HepG2 (cell line): ENCODE measurements at regions not wholly inside any gene's neighbourhood (a gene's known extent, or its start where the extent isn't known, plus 50 kb on each side); places are given as distances from the start of the nearest gene placed in this dataset.

Experiments
- ATAC-seq: fragments of 200-7000 bp; cut with Tn5 transposase; 3 replicates; pipeline ENCODE4 v1.9.1; 2020; ENCODE audit warnings: mild to moderate bottlenecking, moderate library complexity
- BruUV-seq: library from RNA; stranded (reverse); fragments of 400-500 nt; replicated peaks from 2 replicates; lab custom pipeline; 2021; lab: Mats Ljungman, UMichigan
- CTCF ChIA-PET: fragments of 300-600 bp; formaldehyde crosslinking; extraction: SDS; loops from one replicate; lab custom pipeline; 2021; ENCODE audit warnings: low total read pairs, inconsistent platforms, low intra/inter-chr PET ratio; lab: Yijun Ruan, JAX
- POLR2A ChIA-PET: fragments of 350-600 bp; sonication (Branson Sonifier 250); formaldehyde crosslinking; loops from one replicate; lab custom pipeline; 2020; ENCODE audit warnings: antibody characterized with exemption, inconsistent platforms; lab: Yijun Ruan, JAX
- DNase-seq: peaks from one replicate; pipeline ENCODE4 v3.0.0-alpha.2; 2015; ENCODE audit warnings: low spot score
- FAIRE-seq: peaks from 3 replicates; lab custom pipeline; 2011; peaks lifted over from hg19 to GRCh38; lab: Jason Lieb, UNC
- H2AFZ ChIP-seq: one replicate; pipeline ENCODE4 v1.6.1; 2011; ENCODE audit warnings: low read length, inconsistent platforms
- H3K27ac ChIP-seq: fragments of 300-600 bp; 3 replicates; pipeline ENCODE4 v1.8.0; 2011; ENCODE audit warnings: mixed run types, mild to moderate bottlenecking, mixed read lengths, low read length, inconsistent platforms; ENCODE audit not compliant: insufficient read depth; ENCODE audit errors: extremely low read length
- H3K27me3 ChIP-seq, 2 experiments: fragments of 200-600 bp in 1 of 2; 2 replicates in 1 of 2; 3 replicates in 1 of 2; pipeline versions ENCODE4 v1.6.0 to v1.8.0; 2011; ENCODE audit warnings: low read length in 2 of 2, mild to moderate bottlenecking in 2 of 2, moderate library complexity in 2 of 2, inconsistent platforms in 1 of 2; ENCODE audit not compliant: insufficient read depth in 2 of 2, control insufficient read depth in 1 of 2
- H3K36me3 ChIP-seq, 2 experiments: fragments of 200-600 bp in 1 of 2; replicated peaks in 1 of 2; 2 replicates in 1 of 2; 3 replicates in 1 of 2; pipeline versions ENCODE4 v1.5.1 to v1.8.0; 2011; ENCODE audit warnings: low read length in 2 of 2, inconsistent platforms in 1 of 2; ENCODE audit not compliant: insufficient read depth in 2 of 2, control insufficient read depth in 1 of 2
- H3K4me1 ChIP-seq: 2 replicates; pipeline ENCODE4 v1.5.1; 2012; ENCODE audit warnings: low read length, inconsistent platforms; ENCODE audit not compliant: insufficient read depth
- H3K4me2 ChIP-seq: 2 replicates; pipeline ENCODE4 v1.6.0; 2011; ENCODE audit warnings: low read depth, low read length, inconsistent platforms
- H3K4me3 ChIP-seq, 3 experiments: fragments of 200-600 bp in 1 of 3; sonication (generic), shearing (Covaris generic) in 1 of 3; replicated peaks in 1 of 3; 2 replicates each; pipeline ENCODE4 v1.5.1; 2011 to 2016; ENCODE audit warnings: low read length in 3 of 3, inconsistent platforms in 2 of 3, low read depth in 2 of 3, mild to moderate bottlenecking in 2 of 3, control low read depth in 1 of 3, mixed read lengths in 1 of 3; ENCODE audit not compliant: insufficient read depth in 1 of 3
- H3K79me2 ChIP-seq: one replicate; pipeline ENCODE4 v1.6.1; 2011; ENCODE audit warnings: low read length, inconsistent platforms; ENCODE audit not compliant: insufficient read depth
- H3K9ac ChIP-seq: 2 replicates; pipeline ENCODE4 v1.6.0; 2011; ENCODE audit warnings: mild to moderate bottlenecking, low read depth, low read length, inconsistent platforms; ENCODE audit not compliant: insufficient read depth
- H3K9me3 ChIP-seq: 2 replicates; pipeline ENCODE4 v1.5.1; 2012; ENCODE audit warnings: mild to moderate bottlenecking, low read length
- H4K20me1 ChIP-seq: 2 replicates; pipeline ENCODE4 v1.6.0; 2011; ENCODE audit warnings: inconsistent platforms, mild to moderate bottlenecking, low read length, moderate library complexity; ENCODE audit not compliant: insufficient read depth
- CENPT ChIP-seq: sonication (generic); formaldehyde crosslinking; IDR thresholded peaks from 2 replicates; pipeline ENCODE4 v1.8.0; 2022; ENCODE audit warnings: low read depth, mild to moderate bottlenecking, moderate library complexity, missing genetic modification reagents
- DBP ChIP-seq: sonication (generic); formaldehyde crosslinking; IDR thresholded peaks from 2 replicates; pipeline ENCODE4 v1.4.0; 2020; ENCODE audit warnings: missing genetic modification reagents; ENCODE audit errors: not compliant biosample characterization
- ELK4 ChIP-seq: sonication (generic); formaldehyde crosslinking; IDR thresholded peaks from 2 replicates; pipeline ENCODE4 v1.9.0; 2021; ENCODE audit warnings: missing genetic modification reagents, borderline replicate concordance
- FOXK2 ChIP-seq: fragments of 450-650 bp; IDR thresholded peaks from 2 replicates; pipeline ENCODE4 v1.6.1; 2016
- GLMP ChIP-seq: sonication (generic); formaldehyde crosslinking; IDR thresholded peaks from 2 replicates; pipeline ENCODE4 v1.9.0; 2021; ENCODE audit warnings: missing genetic modification reagents, mild to moderate bottlenecking, borderline replicate concordance
- HNRNPH1 ChIP-seq: fragments of 200-400 bp; formaldehyde crosslinking; optimal IDR thresholded peaks from 2 replicates; pipeline ENCODE3; 2017; ENCODE audit warnings: mild to moderate bottlenecking, low read depth, low read length
- KLF9 ChIP-seq: IDR thresholded peaks from 2 replicates; pipeline ENCODE4 v1.6.1; 2016; ENCODE audit warnings: low read depth
- NPAS2 ChIP-seq: sonication (generic); formaldehyde crosslinking; IDR thresholded peaks from 2 replicates; pipeline ENCODE4 v1.8.0; 2022; ENCODE audit warnings: mild to moderate bottlenecking, missing genetic modification reagents, borderline replicate concordance
- POLR2AphosphoS2 ChIP-seq: IDR thresholded peaks from 2 replicates; pipeline ENCODE4 v1.6.1; 2011; ENCODE audit warnings: low read depth, low read length, improper control_type of control experiment
- RBFOX2 ChIP-seq: fragments of 200-400 bp; formaldehyde crosslinking; IDR thresholded peaks from 2 replicates; pipeline ENCODE4 v1.6.1; 2017; ENCODE audit warnings: low read depth, mild to moderate bottlenecking, low read length
- SMARCC2 ChIP-seq: fragments of 450-650 bp; IDR thresholded peaks from 2 replicates; pipeline ENCODE4 v1.6.1; 2017; ENCODE audit warnings: antibody characterized with exemption, mild to moderate bottlenecking
- SP5 ChIP-seq: IDR thresholded peaks from 2 replicates; pipeline ENCODE4 v1.6.1; 2016; ENCODE audit warnings: low read depth, borderline replicate concordance
- SRF ChIP-seq: IDR thresholded peaks from 2 replicates; pipeline ENCODE4 v1.6.1; 2011; ENCODE audit warnings: mild to moderate bottlenecking, low read depth, low read length, moderate library complexity
- TMF1 ChIP-seq: sonication (generic); formaldehyde crosslinking; IDR thresholded peaks from 2 replicates; pipeline ENCODE4 v1.8.1; 2022; ENCODE audit warnings: low read depth, missing genetic modification reagents
- ZFP90 ChIP-seq: sonication (generic); formaldehyde crosslinking; IDR thresholded peaks from 2 replicates; pipeline ENCODE4 v1.8.0; 2022; ENCODE audit warnings: missing genetic modification reagents, mild to moderate bottlenecking, inconsistent platforms, borderline replicate concordance
- ZGPAT ChIP-seq: IDR thresholded peaks from 2 replicates; pipeline ENCODE4 v1.6.1; 2016; ENCODE audit warnings: mild to moderate bottlenecking
- ZNF280B ChIP-seq: sonication (generic); formaldehyde crosslinking; IDR thresholded peaks from 2 replicates; pipeline ENCODE4 v1.5.0; 2020; ENCODE audit warnings: missing genetic modification reagents, mild to moderate bottlenecking, borderline replicate concordance
- ZNF768 ChIP-seq: sonication (generic); formaldehyde crosslinking; IDR thresholded peaks from 2 replicates; pipeline ENCODE4 v1.4.0; 2020; ENCODE audit warnings: missing genetic modification reagents
- ZSCAN9 ChIP-seq: IDR thresholded peaks from 2 replicates; pipeline ENCODE4 v1.6.1; 2016; ENCODE audit warnings: borderline replicate concordance
- WGBS: methylation state at CpG from one replicate; pipeline ENCODE4 v1.1.6; 2017; ENCODE audit warnings: low lambda C conversion rate; 5-methylcytosine and 5-hydroxymethylcytosine counted together
- in situ Hi-C: cut with HindIII; loops from 2 replicates; pipeline ENCODE4 v1.10.0; 2017; ENCODE audit warnings: low pct_unique_long_range_greater_than_20kb; ENCODE audit not compliant: extremely low pct_ligation_motif_present
- intact Hi-C: fragments of 100-400 bp; cut with micrococcal nuclease; formaldehyde crosslinking; loops from one replicate; pipeline ENCODE4 v1.10.0; 2022; ENCODE audit not compliant: unreplicated experiment

- TF ChIP-seq SMARCC2: no peak
- TF ChIP-seq SRF: no peak
- no peak for TF ChIP-seq KLF9
- no peak for TF ChIP-seq TMF1 (CRISPR knock-in tag)
- no peak for TF ChIP-seq ELK4
- no peak for TF ChIP-seq GLMP
- no peak for TF ChIP-seq ZGPAT (CRISPR knock-in tag)
- TF ChIP-seq RBFOX2: no peak
These were observed 189.5 kb downstream of the FAM76B start (continued) for GRCh38 chr11:95599959-95600586.

- in situ Hi-C loops (no loop called here), intact Hi-C loops (no loop called here)
- no peaks in the 10 kb centered on the region for H3K79me2 ChIP-seq
- no peak overlapping the region for H3K4me3 ChIP-seq
- no TSS peak for BruUV-seq
- no peak overlapping the region for H2AFZ ChIP-seq
- H3K9ac ChIP-seq: no peak overlapping the region
- ATAC-seq: no peak
- ChIA-PET POLR2A (no interaction called here), CTCF (no interaction called here)
- H3K27me3 ChIP-seq: no peaks in the 10 kb centered on the region
- no peak for FAIRE-seq
- no peaks in the 10 kb centered on the region for H3K36me3 ChIP-seq
- H3K27ac ChIP-seq: no peak overlapping the region
- 31% methylated on average over 2 of the region's 2 CpGs for WGBS
- H3K4me1 ChIP-seq: no peaks in the 10 kb centered on the region
- H3K4me2 ChIP-seq: no peak overlapping the region
- no peaks in the 10 kb centered on the region for H3K9me3 ChIP-seq
- H4K20me1 ChIP-seq: no peaks in the 10 kb centered on the region
- no peak for DNase-seq
- TF ChIP-seq SP5 (CRISPR knock-in tag): no peak
- TF ChIP-seq ZNF768 (CRISPR knock-in tag): no peak
- TF ChIP-seq FOXK2: no peak
- TF ChIP-seq ZSCAN9 (CRISPR knock-in tag): no peak
- TF ChIP-seq HNRNPH1: no peak
- TF ChIP-seq ZNF280B (CRISPR knock-in tag): no peak
- no peak for TF ChIP-seq NPAS2 (CRISPR knock-in tag)
- TF ChIP-seq ZFP90 (CRISPR knock-in tag): no peak
- no peak for TF ChIP-seq DBP
- no peak for TF ChIP-seq CENPT (CRISPR knock-in tag)
- no peak for TF ChIP-seq POLR2AphosphoS2
These were observed 193.6 kb downstream of the FAM76B start for GRCh38 chr11:95595973-95596489.
